ENCODE measurements at regions not wholly inside any gene's neighbourhood (a gene's known extent, or its start where the extent isn't known, plus 50 kb on each side); places are given as distances from the start of the nearest gene placed in this dataset.
A peak's percentile ranks its signal among the peaks of the same experiment; 100 is the strongest.

DNA sequence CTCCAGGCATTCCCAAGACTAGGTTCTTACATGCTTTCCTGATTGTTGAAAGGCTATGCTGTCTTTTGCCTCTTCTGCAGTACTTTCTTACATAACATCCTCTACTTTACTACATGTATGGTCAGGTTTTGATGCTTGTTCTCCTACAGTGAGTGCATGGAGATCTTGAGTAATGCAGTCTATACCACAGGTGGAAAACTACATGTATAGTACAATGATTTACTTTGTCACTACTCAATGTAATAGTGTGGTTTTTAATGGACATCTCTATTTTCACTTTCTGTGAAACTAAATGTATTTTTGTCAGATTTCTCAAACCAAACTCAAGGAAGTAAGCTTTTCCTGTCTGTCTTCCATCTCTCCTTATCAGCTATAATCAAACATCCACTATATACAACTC lies 657.0 kb downstream of the TUSC7 start:
- Histone ChIP-seq H3K4me1 (ENCODE audit: low read depth) (no peaks in the 10 kb centered on the region), H3K36me3 (ENCODE audit: low read depth) (no peaks in the 10 kb centered on the region), H3K4me3 (no peak overlapping the region), H3K9me3 (no peaks in the 10 kb centered on the region)
- TF ChIP-seq, protein P1, sequence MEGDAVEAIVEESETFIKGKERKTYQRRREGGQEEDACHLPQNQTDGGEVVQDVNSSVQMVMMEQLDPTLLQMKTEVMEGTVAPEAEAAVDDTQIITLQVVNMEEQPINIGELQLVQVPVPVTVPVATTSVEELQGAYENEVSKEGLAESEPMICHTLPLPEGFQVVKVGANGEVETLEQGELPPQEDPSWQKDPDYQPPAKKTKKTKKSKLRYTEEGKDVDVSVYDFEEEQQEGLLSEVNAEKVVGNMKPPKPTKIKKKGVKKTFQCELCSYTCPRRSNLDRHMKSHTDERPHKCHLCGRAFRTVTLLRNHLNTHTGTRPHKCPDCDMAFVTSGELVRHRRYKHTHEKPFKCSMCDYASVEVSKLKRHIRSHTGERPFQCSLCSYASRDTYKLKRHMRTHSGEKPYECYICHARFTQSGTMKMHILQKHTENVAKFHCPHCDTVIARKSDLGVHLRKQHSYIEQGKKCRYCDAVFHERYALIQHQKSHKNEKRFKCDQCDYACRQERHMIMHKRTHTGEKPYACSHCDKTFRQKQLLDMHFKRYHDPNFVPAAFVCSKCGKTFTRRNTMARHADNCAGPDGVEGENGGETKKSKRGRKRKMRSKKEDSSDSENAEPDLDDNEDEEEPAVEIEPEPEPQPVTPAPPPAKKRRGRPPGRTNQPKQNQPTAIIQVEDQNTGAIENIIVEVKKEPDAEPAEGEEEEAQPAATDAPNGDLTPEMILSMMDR (IDR thresholded peaks at IDR 0.05) = no peak
- no peak for DNase-seq
- ATAC-seq = no peak
- intact Hi-C loops (cut with DNase I, micrococcal nuclease) = no loop called here

DNA sequence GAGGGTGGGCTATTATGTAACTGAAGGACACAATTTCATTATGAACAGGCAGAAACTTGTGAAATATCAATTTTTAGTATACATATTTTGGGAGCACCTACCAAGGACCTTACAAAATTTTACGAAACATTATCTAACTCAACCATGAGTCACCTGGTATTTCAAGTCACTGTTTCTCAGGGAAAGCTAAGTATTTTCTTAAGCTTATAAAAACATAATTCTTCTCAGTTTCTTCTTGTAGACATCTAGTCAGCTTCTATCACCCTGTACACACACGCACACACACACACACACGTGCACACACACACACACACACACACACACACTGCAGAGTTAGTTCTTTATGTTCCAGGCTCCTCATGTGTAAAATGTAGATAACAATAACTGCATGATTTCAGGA lies 658.3 kb downstream of the TUSC7 start:
- DNase-seq = no peak

DNA sequence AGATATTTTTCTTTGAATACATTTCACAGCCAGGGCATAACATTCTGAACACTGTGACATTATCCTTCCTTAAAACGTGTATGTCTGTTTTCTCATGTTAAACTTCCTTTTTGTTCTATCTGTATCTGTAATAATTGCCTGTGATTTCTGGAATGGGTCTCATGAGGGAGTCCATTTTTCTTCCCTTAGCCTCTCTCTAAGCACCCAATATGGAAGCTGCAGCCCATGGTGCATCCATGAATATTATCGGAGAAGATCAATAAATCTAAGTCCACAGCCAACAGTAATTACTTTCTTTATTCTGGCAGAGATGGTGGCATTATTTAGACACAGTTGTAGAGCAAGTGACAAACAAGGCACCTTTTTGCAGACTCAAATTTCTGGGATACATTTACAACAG lies 671.1 kb downstream of the TUSC7 start:
- Histone ChIP-seq H3K9me3 (no peaks in the 10 kb centered on the region), H3K36me3 (ENCODE audit: low read depth) (no peaks in the 10 kb centered on the region), H3K4me3 (no peak overlapping the region), H3K4me1 (ENCODE audit: low read depth) (no peaks in the 10 kb centered on the region)
- ATAC-seq = no peak
- TF ChIP-seq, protein P1 (IDR thresholded peaks at IDR 0.05) = no peak
- intact Hi-C loops (cut with DNase I, micrococcal nuclease) = no loop called here
- DNase-seq = no peak

More for the DNA sequence above, 658.3 kb downstream of the TUSC7 start:
- H3K9me3 ChIP-seq = no peaks in the 10 kb centered on the region
- no peaks in the 10 kb centered on the region for H3K4me1 ChIP-seq (ENCODE audit: low read depth)
- no peak for ATAC-seq
- intact Hi-C loops (cut with DNase I, micrococcal nuclease) = no loop called here
- H3K4me3 ChIP-seq = no peak overlapping the region
- TF ChIP-seq, protein P1 (IDR thresholded peaks at IDR 0.05) = no peak
- H3K36me3 ChIP-seq (ENCODE audit: low read depth) = no peaks in the 10 kb centered on the region

DNA sequence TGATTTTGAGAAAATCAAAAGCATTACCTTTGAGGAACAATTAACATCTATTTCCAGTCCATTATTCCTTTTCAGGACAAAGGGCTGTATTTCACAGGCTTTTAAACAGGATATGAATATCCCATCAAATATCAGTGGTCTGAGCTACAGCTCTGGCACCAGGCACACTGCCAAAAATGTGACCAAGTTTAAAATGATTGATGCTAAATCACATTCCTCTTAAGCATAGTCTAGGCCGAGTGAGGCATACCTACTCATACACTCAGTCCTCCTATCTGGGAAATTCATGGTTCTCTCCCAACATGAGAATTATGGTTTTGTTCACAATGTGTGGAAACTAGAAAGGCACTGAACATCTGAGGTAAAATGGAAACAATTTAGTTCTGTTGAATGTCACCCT lies 683.5 kb downstream of the TUSC7 start:
- DNase-seq (no peak), ATAC-seq (no peak)
- Histone ChIP-seq H3K4me3 (no peak overlapping the region), H3K36me3 (ENCODE audit: low read depth) (no peaks in the 10 kb centered on the region), H3K9me3 (no peaks in the 10 kb centered on the region), H3K4me1 (ENCODE audit: low read depth) (peaks cover under 1% of the 10 kb centered on the region)
- intact Hi-C loops (cut with DNase I, micrococcal nuclease) = no loop called here
- TF ChIP-seq, protein P1 (IDR thresholded peaks at IDR 0.05) = no peak

DNA sequence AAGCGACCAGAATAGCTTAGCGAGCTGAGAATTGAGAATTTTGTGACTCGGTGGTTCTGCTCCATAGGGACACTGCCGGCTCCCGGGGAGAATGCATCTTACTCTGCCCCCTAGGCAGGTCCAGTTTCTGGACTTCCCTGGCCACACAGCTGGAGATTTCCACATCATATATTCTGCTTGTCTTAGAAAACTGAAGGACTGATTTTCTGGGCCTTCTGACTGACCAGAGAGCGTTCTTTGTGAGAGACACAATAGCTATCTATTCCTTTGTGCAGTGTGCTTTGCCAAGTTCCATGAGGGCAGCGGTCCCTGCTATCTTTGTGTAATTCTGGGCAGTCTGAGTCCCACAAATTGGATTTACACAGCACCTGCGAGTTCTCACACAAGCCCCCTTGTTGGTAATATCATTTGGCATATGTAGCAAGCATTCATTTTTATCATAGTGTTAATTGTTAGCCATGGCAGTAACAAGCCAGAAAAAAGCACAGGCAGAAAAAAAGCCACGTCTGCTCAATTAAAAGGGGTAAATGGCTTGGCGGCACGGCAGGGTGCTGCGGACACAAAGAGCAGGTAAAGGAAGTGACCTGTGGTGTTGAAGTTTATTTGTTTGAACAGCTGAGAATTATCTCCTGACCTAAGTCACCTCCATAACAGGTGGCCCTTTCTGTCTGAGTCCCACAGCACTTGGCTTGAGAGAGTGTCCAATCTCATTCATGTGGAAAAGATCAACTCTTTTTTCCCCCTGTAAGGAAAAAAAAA lies 688.7 kb downstream of the TUSC7 start:
- H3K4me3 ChIP-seq = no peak overlapping the region
- H3K9me3 ChIP-seq = no peaks in the 10 kb centered on the region
- H3K36me3 ChIP-seq (ENCODE audit: low read depth) = no peaks in the 10 kb centered on the region
- H3K4me1 ChIP-seq (ENCODE audit: low read depth) = peaks cover 2% of the 10 kb centered on the region
- TF ChIP-seq, protein P1 (IDR thresholded peaks at IDR 0.05) = no peak
- DNase-seq (no peak), ATAC-seq (peak; percentile 61)
- intact Hi-C loops (cut with DNase I, micrococcal nuclease) = no loop called here
